Pulmonary artery endothelial cell (primary cell): ENCODE measurements at regions not wholly inside any gene's neighbourhood (a gene's known extent, or its start where the extent isn't known, plus 50 kb on each side); places are given as distances from the start of the nearest gene placed in this dataset.

Source experiments
- DNase-seq: peaks from one replicate; pipeline ENCODE4 v3.0.0-alpha.2; 2011; ENCODE audit warnings: low read depth, low spot score

DNA sequence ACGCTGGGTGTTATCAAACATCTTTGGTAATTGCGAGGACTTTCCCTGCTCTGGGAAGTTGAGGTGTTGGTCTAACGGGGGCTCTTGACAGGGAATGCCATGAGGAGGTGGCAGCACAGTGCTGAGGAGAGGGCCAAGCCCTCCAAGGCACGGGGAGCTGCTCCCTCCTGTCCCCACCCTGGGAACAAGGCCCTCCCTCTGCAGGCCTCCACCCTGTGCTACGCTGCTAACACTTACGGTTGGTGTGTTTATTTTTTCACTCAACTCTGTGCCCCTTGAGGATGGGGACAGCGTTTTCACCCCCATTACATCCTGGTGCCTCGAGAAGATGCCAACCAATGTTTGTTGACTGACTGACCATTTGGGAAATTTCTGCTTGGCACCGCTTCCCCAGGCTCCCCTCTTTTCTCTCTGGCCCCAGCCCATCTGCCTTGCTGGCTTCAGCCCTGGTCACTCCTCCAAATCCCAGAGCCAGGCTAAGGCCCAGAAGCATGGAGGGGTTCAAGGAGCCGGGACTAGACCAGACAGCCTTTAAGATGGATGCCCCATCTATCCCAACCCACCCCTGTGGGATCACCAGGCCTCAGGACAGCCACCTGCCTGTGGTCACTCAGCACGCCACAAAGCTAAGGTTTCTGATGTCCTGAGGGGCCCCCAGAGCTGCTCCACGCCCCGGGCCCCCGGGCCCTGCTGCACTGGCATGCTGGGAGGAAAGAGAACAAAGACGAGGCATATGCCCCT, 125.7 kb downstream of the BARX1 start:
- DNase-seq, result no peak

DNA sequence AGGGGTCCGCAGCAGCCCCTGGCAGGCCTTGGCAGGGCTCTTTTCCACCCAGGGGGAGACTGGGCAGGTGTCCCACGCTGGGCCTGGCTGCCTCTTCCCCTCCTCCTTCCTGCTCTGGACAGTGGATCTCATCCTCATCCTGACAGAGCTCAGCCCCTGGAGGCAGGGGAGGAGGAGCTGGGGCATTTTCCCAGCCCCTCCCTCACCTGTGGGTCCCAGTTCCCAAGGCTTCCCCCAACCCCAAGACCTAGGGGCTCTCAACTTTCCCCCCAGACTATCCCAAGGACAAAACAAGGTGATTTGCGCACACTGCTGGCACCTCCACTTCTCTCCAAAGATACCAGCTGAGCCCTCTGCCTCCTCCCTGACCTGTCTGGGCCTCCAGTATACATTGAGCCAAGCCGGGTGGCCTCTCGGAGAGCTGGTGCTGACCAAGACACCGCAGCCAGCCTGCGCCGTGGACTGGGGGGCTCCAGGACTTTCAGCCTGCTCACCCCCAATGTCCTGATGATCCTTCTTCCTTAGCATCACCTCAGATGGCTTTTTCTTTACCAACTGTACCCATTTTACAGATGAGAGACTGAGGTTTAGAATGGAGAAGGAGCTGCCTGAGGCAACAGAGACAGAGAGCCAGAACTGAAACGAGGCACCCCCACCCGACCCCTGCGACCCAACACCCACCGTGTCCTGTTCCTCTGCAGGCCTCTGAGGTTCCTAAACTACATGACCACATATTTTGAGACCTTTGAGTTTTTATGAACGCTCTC, 126.6 kb downstream of the BARX1 start:
- DNase-seq, result no peak

DNA sequence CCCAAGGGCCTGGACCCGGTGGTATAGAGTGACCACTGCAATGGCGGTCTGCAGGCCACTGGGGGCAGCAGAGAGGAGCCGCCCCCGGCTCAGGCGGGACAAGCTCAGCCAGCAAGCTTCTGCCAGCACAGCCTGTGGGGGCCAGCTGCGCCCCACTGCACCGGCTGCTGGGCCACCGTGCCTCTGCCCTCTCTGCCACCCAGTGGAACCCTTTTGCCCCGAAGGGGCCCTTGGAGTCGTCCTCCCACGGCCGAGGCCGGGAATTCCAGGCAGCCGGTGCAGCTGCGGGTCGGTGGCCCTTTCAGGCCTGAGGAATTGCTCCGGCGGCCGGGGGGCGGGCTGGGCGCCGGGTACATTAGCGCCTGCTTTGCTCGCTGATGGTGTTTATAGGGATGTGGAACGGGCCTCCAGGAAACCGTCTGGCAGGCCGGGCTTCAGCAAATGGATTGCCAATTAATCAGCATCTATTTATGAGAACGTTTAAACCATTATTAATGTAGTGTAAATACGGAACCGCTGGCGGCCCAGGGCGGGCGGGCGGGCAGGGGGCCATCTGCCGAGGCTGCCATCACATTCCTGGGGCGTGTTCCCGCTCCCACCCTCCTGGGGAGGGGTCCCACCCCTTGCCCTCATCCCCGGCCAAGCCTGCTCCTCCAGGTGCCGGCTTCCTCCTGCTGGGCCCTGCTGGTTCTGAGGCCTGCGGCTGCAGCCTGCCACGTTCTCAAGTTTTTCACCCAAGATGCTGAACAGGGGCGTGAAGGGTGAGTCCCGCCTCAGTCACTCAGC, 127.4 kb downstream of the BARX1 start:
- DNase-seq, result peak; percentile 19

DNA sequence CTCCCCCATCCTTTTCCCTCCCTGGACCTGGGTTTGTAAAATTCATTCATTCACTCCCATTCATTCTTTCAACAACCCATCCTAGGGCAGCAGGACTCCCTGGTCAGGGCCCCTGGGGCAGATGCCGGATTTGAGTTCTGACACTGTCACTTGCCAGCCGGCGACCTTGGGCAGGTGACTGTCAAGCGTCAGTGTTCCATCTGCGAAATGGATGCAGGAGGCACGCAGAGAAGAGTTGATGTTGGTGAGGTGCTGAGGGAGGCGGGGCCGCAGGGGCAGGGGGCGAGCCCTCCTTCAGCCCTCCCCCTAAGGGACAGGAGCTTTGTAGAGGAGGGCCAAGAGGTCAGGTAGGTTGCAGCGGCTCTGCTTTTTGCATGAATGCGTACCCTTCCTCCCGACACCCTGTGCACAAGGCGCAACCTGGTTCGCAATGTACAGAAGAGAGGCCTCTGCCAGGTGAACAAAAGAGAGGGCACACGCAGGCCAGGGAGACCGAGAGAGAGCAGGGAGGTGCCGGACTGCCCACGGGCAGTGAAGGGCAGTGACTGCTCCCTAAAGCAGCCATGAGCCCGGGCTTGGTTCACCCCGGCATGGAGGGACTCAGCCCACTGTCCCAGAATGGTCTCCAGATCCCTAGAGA, 128.1 kb downstream of the BARX1 start:
- no peak for DNase-seq

GRCh38 chr9:93826209-93826608, 128.9 kb downstream of the BARX1 start:
- DNase-seq, result no peak

DNA sequence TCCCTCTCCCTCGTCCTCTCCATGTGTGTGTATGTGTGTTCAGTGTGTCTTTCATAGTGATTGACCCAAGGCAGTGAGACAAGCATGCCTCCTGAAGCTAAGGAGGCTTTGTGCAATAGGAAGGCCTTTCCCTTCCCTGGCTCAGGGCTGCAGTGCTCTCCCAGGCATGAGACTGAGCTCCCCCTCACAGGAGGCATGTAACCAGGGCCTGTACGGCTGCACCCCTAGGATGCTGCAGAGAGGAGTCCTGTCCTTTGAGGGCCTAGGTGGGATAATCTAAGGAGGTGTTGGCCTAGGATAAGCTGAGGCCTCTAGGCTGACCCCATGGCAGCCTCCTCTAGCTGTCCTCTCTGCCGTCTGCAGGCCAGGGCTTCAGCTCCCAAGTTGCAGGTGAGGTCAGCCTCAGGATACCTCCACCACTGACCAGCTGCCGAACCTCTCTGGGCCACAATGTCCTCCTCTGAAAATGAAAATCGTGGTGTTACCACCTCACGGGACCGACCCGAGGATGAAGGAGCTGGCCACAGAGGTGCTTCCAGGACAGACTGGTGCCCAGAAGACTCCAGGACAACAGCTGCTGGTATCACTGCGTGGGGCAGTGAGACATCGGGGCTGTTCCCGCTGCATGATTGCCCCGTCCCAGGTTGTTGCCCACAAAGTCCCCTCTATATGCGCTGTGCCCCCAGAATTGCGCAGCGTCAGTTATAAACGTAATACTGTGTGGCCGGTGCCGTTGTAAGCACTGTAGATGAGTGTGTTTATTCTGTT, 129.6 kb downstream of the BARX1 start:
- no peak for DNase-seq

DNA sequence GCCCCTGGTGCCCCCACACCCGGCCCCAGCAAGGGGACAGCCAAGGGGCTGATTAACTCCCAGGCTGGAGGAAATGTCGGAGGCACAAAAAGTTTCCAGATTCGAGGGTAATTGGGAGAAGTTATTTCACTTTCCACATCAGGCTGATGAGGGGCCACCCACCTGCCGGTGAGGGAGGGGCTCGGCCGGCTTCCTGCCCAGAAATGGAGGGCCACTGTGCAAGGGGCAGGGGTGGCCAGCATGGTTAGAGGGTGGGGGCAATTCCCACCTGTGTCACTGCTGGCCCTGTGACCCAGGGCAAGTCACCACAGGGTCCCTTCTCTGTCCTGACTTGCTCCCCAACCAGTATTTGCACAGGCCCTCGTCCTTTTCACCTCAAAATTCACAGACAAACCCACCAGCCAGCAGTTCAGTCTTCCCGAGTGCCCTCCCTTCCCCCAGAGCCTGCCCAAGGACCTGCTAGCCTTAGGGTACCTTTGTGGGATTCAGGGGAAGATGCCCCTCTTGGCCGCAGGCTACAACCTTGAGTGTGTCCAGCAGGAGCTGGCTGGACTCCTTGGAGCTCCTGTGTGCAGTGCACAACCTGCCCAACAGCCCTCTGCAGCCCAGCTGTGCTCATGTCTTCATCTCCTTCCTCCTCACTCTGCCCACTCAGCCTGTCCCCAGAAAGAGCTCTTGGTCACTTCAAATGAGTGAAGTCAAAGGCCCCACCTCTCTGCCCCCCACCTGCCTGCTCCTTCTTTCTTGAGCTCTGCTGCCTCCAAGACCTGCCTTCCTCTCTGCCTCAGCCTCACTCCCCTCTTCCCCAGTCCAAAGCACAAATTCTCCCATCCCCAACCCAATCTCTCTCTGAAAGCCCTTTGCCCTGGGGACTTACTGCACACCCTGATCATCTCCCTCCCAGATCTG, 130.5 kb downstream of the BARX1 start:
- DNase-seq, result no peak

DNA sequence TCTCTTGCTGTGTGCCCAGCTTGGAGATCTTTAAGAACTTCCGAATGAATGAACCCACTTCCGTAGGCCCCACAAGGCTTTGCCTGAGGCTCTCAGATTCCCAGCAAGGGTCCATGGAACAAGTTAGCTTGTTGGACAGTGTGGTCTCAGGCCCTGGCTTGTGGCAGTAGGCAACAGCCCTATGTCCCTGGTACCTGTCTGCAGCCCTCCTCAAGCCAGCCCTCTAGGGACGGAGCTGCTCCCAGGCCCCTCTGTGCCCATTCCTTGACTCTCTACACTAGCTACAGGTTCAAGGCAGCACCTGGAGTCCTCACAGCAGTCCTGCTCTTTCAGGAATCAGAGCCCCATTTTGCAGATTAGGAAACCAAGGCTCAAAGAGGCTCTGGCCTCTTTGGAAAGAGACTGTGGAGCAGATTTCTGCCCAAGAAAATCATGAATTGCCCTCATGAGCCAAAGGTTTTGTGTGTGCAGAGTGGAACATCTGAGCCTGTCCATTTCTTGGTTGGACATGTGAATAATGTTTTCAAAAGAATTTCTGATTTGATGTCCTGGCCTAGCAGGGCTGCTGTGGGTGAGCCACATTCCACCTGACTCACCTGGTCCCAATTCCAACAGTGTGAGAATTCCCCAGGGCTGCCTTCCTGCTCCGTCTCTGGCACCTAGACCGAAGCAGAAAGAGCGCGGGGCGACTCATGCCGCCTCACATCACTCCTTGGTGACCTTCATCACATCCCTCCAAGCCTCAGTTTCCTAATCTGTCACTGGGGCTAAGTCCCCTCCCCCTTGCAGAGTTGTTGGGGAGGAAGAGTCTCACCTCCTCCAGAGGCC, 131.7 kb downstream of the BARX1 start:
- no peak for DNase-seq

- no peak for DNase-seq
Measured at GRCh38 chr9:93822229-93822628, 132.9 kb downstream of the BARX1 start.

- DNase-seq, result no peak
Measured at GRCh38 chr9:93821307-93821703, 133.8 kb downstream of the BARX1 start.

- DNase-seq, result no peak
Measured at GRCh38 chr9:93820667-93821306, 134.4 kb downstream of the BARX1 start.

DNA sequence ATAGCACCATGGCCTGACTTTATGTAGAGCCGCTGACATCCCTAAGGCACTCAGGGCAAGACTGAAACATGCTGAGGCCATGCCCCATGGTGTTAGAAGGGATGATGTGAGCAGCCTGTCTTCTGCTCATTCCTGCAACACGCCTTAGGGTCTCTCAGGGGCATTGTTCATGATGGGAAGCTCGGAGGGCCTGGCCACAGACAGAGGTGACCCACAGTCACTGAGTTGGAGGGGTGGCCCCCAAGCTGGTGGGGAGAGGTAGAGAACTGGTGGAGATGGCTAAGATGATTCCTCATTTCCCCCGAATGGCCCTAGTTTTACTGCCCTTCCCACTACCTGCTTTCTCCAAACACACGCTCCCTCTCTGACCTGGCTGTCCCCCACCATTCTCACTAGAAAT, 135.2 kb downstream of the BARX1 start:
- no peak for DNase-seq

GRCh38 chr9:93818827-93819472, 136.2 kb downstream of the BARX1 start:
- DNase-seq, result no peak

GRCh38 chr9:93818237-93818636, 136.9 kb downstream of the BARX1 start:
- DNase-seq, result no peak

DNA sequence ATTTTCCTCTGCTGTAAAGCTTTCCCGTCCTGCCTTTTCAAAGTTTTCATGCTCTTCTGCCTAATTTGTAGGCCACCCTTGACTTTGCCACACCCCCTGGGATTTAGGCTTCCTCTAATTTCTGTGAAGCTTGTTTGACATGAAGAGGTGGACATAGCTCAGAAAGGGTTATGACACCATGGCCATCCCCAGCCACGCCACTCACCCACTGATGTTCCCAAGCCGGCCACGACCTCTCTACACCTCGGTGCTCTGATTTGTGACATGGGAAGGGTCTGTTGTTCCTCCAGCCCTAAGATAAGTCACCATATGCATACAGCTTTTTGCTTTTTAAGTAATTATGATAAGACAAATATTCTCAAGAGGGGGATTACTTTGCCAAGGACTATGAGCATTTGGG, 139.5 kb downstream of the BARX1 start:
- DNase-seq, result no peak

DNA sequence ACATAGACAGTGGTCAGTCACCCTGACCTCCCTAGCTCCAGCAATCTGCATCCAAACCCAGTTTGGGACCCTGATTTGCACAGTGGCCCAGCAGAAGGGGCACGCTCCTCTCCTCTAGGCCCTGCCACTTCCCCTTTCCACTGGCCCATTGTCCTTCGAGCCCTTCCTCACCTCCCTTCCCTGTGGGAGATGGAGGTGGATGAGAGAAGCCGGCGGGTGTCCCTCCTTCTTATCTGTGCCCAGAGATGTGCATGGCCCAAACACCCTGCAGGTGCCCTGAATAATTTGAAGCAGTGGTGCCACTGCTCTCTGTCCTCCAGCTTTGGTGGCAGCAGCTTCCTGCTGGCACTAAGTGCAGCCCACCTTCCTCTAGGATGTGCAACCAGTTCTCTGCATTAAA, 140.0 kb downstream of the BARX1 start:
- no peak for DNase-seq

DNA sequence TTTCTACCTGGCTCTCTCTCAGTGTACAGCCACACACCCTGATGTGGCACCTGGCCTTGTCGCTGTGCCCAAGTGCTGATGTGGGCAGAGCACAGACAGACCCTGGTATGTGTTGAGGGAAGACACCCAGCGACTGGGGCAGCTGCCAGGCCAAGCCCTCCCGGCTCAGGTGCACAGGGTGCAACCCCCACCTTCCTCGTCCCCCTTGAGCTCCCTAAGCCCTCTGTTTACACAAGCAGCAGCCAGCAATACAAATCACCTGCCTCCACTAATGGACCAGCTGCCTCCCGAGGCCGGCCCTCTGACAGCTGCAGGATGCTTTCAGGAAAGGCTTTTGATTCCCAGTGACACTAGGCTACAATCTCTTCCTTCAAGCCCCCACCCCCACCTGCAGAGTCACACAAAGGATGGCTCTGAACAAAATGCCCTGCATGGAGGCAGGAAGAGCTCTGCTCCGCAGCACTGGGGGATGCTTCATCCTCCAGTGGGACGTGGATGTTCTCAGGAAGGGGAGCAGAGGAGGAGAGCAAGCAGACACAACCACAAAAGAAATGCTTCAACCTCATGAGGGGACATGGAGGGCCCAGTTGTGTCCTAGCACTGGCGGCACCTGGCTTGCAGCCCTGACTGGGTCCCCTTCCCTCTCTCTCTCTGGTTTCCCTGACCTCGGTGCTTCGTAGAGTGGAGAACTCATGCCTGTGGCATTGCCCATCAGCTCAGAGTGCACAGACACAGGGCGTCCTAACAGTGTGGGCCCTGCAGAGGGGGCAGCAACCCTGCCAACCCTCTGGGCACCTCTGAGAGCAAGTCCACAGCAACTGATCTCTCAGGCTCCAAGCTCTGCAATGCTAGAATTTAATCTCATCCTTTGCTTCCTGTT, 140.8 kb downstream of the BARX1 start:
- no peak for DNase-seq
